Stimulated activated CD4-positive, alpha-beta T cell treated with anti-CD3 and anti-CD28 coated beads, Interleukin-4, amount 100 ng/mL, for 4 hours (primary cell): ENCODE measurements at regions not wholly inside any gene's neighbourhood (a gene's known extent, or its start where the extent isn't known, plus 50 kb on each side); places are given as distances from the start of the nearest gene placed in this dataset.

ENCODE experiments used
- DNase-seq, 2 experiments: peaks; one replicate each; pipeline ENCODE4 v3.0.0-alpha.2; 2020

- no peak for DNase-seq
These were observed 128.9 kb downstream of the MRM1 start for GRCh38 chr17:36730095-36730808.

- DNase-seq: no peak
These were observed 129.6 kb downstream of the MRM1 start for GRCh38 chr17:36730857-36731490.

- no peak for DNase-seq
These were observed 130.4 kb downstream of the MRM1 start for GRCh38 chr17:36731811-36732210.

GRCh38 chr17:36732351-36732750 is 131.0 kb downstream of the MRM1 start:
- no peak for DNase-seq

GRCh38 chr17:36736201-36737156 is 135.1 kb downstream of the MRM1 start:
- DNase-seq: no peak

- no peak for DNase-seq
These were observed 137.8 kb downstream of the MRM1 start for GRCh38 chr17:36739208-36739607.

- DNase-seq: no peak
These were observed 138.8 kb downstream of the MRM1 start for GRCh38 chr17:36740157-36740556.

- no peak for DNase-seq
These were observed 139.9 kb downstream of the MRM1 start for GRCh38 chr17:36741019-36741902.

- no peak for DNase-seq
These were observed 141.1 kb downstream of the MRM1 start for GRCh38 chr17:36742267-36743000.

- DNase-seq: no peak
These were observed 141.7 kb downstream of the MRM1 start for GRCh38 chr17:36743130-36743529.

GRCh38 chr17:36746381-36747053 is 145.1 kb downstream of the MRM1 start:
- no peak for DNase-seq

GRCh38 chr17:36747861-36748260 is 146.5 kb downstream of the MRM1 start:
- no peak for DNase-seq

- no peak for DNase-seq
These were observed 146.9 kb downstream of the MRM1 start for GRCh38 chr17:36748272-36748671.

GRCh38 chr17:36749493-36749892 is 148.1 kb downstream of the MRM1 start:
- DNase-seq: no peak

- no peak for DNase-seq
These were observed 149.0 kb downstream of the MRM1 start for GRCh38 chr17:36750316-36750885.

- no peak for DNase-seq
These were observed 150.9 kb downstream of the MRM1 start for GRCh38 chr17:36752096-36752888.

GRCh38 chr17:36755586-36755985 is 154.2 kb downstream of the MRM1 start:
- DNase-seq: peak; percentile 15 to 34

- no peak for DNase-seq
These were observed 155.3 kb downstream of the MRM1 start for GRCh38 chr17:36756695-36757094.

- DNase-seq: no peak
These were observed 159.0 kb downstream of the MRM1 start for GRCh38 chr17:36760425-36760824.
